Smooth muscle cell (in vitro differentiated cells): ENCODE measurements at regions not wholly inside any gene's neighbourhood (a gene's known extent, or its start where the extent isn't known, plus 50 kb on each side); places are given as distances from the start of the nearest gene placed in this dataset.
A peak's percentile ranks its signal among the peaks of the same experiment; 100 is the strongest.
"Not testable (repeated sequence)": the region's sequence is repeated elsewhere in the genome, so short reads cannot be mapped to it uniquely, and the experiment has no call there.

Source experiments
- DNase-seq: peaks from one replicate; lab custom pipeline; 2025; ENCODE audit not compliant: unreplicated experiment; lab: John Stamatoyannopoulos, UW
- H2AFZ ChIP-seq: fragments of 200-600 bp; sonication (generic); 2 replicates; pipeline ENCODE4 v1.6.0; 2016; ENCODE audit warnings: antibody characterized with exemption, low read depth, mild to moderate bottlenecking
- H3F3A ChIP-seq: fragments of 200-600 bp; sonication (generic); 2 replicates; pipeline ENCODE4 v1.6.0; 2017; ENCODE audit warnings: antibody characterized with exemption, low read depth
- H3K27ac ChIP-seq: fragments of 200-600 bp; sonication (generic); 2 replicates; pipeline ENCODE4 v1.5.1; 2016; ENCODE audit warnings: low read depth, mild to moderate bottlenecking
- H3K27me3 ChIP-seq: fragments of 200-600 bp; sonication (generic); 2 replicates; pipeline ENCODE4 v1.6.1; 2016; ENCODE audit warnings: low read depth, mild to moderate bottlenecking
- H3K36me3 ChIP-seq: fragments of 200-600 bp; sonication (generic); 2 replicates; pipeline ENCODE4 v1.5.1; 2016; ENCODE audit warnings: low read depth
- H3K4me1 ChIP-seq: fragments of 200-600 bp; sonication (generic); 2 replicates; pipeline ENCODE4 v1.5.1; 2016; ENCODE audit warnings: low read depth
- H3K4me2 ChIP-seq: fragments of 200-600 bp; sonication (generic); 2 replicates; pipeline ENCODE4 v1.6.0; 2016; ENCODE audit warnings: mild to moderate bottlenecking
- H3K4me3 ChIP-seq: fragments of 200-600 bp; sonication (generic); 2 replicates; pipeline ENCODE4 v1.5.1; 2016; ENCODE audit warnings: mild to moderate bottlenecking
- H3K79me2 ChIP-seq: fragments of 200-600 bp; sonication (generic); 2 replicates; pipeline ENCODE4 v1.6.0; 2016; ENCODE audit warnings: low read depth, mild to moderate bottlenecking
- H3K9ac ChIP-seq: fragments of 200-600 bp; sonication (generic); 2 replicates; pipeline ENCODE4 v1.6.0; 2016; ENCODE audit warnings: low read depth
- H3K9me3 ChIP-seq: fragments of 200-600 bp; sonication (generic); replicated peaks from 2 replicates; pipeline ENCODE4 v1.5.1; 2016; ENCODE audit warnings: low read depth
- H4K20me1 ChIP-seq: fragments of 200-600 bp; sonication (generic); 2 replicates; pipeline ENCODE4 v1.6.0; 2016; ENCODE audit warnings: low read depth
- CTCF ChIP-seq: fragments of 200-600 bp; sonication (generic); IDR thresholded peaks from 2 replicates; pipeline ENCODE4 v1.5.1; 2017; ENCODE audit warnings: borderline replicate concordance, mild to moderate bottlenecking, antibody characterized with exemption; ENCODE audit not compliant: insufficient read depth, poor library complexity, severe bottlenecking
- WGBS: methylation state at CpG from one replicate; pipeline ENCODE4 v1.1.7; 2016; ENCODE audit warnings: low lambda C conversion rate; 5-methylcytosine and 5-hydroxymethylcytosine counted together

GRCh38 chr11:44474702-44475101 is 90.8 kb upstream of the CD82 start:
- Histone ChIP-seq H3K4me1 (no peaks in the 10 kb centered on the region), H3K79me2 (no peaks in the 10 kb centered on the region), H3K27me3 (peaks cover 57% of the 10 kb centered on the region), H4K20me1 (no peaks in the 10 kb centered on the region), H2AFZ (no peak overlapping the region), H3K36me3 (no peaks in the 10 kb centered on the region), H3K9me3 (no peaks in the 10 kb centered on the region), H3K4me3 (no peak overlapping the region), H3K4me2 (no peak overlapping the region), H3F3A (no peaks in the 10 kb centered on the region), H3K9ac (no peak overlapping the region), H3K27ac (no peak overlapping the region)
- no peak for TF ChIP-seq CTCF
- DNase-seq = no peak
- 96% methylated on average over 5 of the region's 5 CpGs for WGBS

GRCh38 chr11:44475114-44475686 is 90.3 kb upstream of the CD82 start:
- H3K9me3 ChIP-seq = no peaks in the 10 kb centered on the region
- TF ChIP-seq CTCF = no peak

GRCh38 chr11:44482338-44482737 is 83.1 kb upstream of the CD82 start:
- H3K4me2 ChIP-seq, H3K4me3 ChIP-seq, H3K79me2 ChIP-seq, H3K36me3 ChIP-seq, H3K9me3 ChIP-seq, H3K9ac ChIP-seq, H3K4me1 ChIP-seq, H3K27me3 ChIP-seq, H3F3A ChIP-seq, DNase-seq, H2AFZ ChIP-seq, H3K27ac ChIP-seq, H4K20me1 ChIP-seq: not testable (repeated sequence)
- WGBS = 96% methylated on average over 4 of the region's 4 CpGs

More at GRCh38 chr11:44475114-44475686, 90.3 kb upstream of the CD82 start:
- Histone ChIP-seq H3F3A (no peaks in the 10 kb centered on the region), H3K4me2 (no peak overlapping the region), H3K4me3 (no peak overlapping the region), H3K79me2 (no peaks in the 10 kb centered on the region), H3K9ac (no peak overlapping the region), H4K20me1 (no peaks in the 10 kb centered on the region), H3K27me3 (peaks cover 53% of the 10 kb centered on the region), H2AFZ (no peak overlapping the region), H3K36me3 (no peaks in the 10 kb centered on the region), H3K4me1 (no peaks in the 10 kb centered on the region), H3K27ac (no peak overlapping the region)
- DNase-seq = no peak
- 90% methylated on average over 10 of the region's 10 CpGs for WGBS

- TF ChIP-seq CTCF = peak; percentile 42
- Histone ChIP-seq H3K4me2 (no peak overlapping the region), H3F3A (no peaks in the 10 kb centered on the region), H4K20me1 (no peaks in the 10 kb centered on the region), H2AFZ (no peak overlapping the region), H3K27me3 (peaks cover 9% of the 10 kb centered on the region), H3K36me3 (no peaks in the 10 kb centered on the region), H3K4me3 (no peak overlapping the region), H3K4me1 (no peaks in the 10 kb centered on the region), H3K9ac (no peak overlapping the region), H3K27ac (no peak overlapping the region), H3K79me2 (no peaks in the 10 kb centered on the region), H3K9me3 (no peaks in the 10 kb centered on the region)
- DNase-seq = no peak
- WGBS = 73% methylated on average over 10 of the region's 10 CpGs
Observed at GRCh38 chr11:44483919-44484610, 81.4 kb upstream of the CD82 start.
